Astrocyte (in vitro differentiated cells and primary cell): ENCODE measurements at regions not wholly inside any gene's neighbourhood (a gene's known extent, or its start where the extent isn't known, plus 50 kb on each side); places are given as distances from the start of the nearest gene placed in this dataset.

Source experiments
- DNase-seq: peaks from one replicate; pipeline ENCODE4 v3.0.0-alpha.2; 2010; ENCODE audit warnings: low read depth
- FAIRE-seq: peaks from 2 replicates; lab custom pipeline; 2011; peaks lifted over from hg19 to GRCh38; lab: Jason Lieb, UNC
- H2AFZ ChIP-seq: 2 replicates; pipeline ENCODE4 v1.6.0; 2012; ENCODE audit warnings: low read depth, low read length, inconsistent platforms
- H3K27ac ChIP-seq: 2 replicates; pipeline ENCODE4 v1.5.1; 2011; ENCODE audit warnings: low read depth, low read length, inconsistent platforms
- H3K27me3 ChIP-seq: 2 replicates; pipeline ENCODE4 v1.6.0; 2011; ENCODE audit warnings: low read length, inconsistent platforms; ENCODE audit not compliant: insufficient read depth
- H3K36me3 ChIP-seq: 2 replicates; pipeline ENCODE4 v1.5.1; 2011; ENCODE audit warnings: low read length, inconsistent platforms; ENCODE audit not compliant: insufficient read depth
- H3K4me1 ChIP-seq: 2 replicates; pipeline ENCODE4 v1.5.1; 2011; ENCODE audit warnings: low read length, inconsistent platforms; ENCODE audit not compliant: insufficient read depth
- H3K4me2 ChIP-seq: 2 replicates; pipeline ENCODE4 v1.6.0; 2012; ENCODE audit warnings: low read length, inconsistent platforms
- H3K4me3 ChIP-seq: 2 replicates; pipeline ENCODE4 v1.5.1; 2011; ENCODE audit warnings: low read depth, mild to moderate bottlenecking, low read length, inconsistent platforms; ENCODE audit not compliant: insufficient read depth
- H3K79me2 ChIP-seq: 2 replicates; pipeline ENCODE4 v1.6.0; 2012; ENCODE audit warnings: mild to moderate bottlenecking, low read length, inconsistent platforms; ENCODE audit not compliant: insufficient read depth
- H3K9ac ChIP-seq: 2 replicates; pipeline ENCODE4 v1.6.0; 2012; ENCODE audit warnings: mild to moderate bottlenecking, low read length, inconsistent platforms
- H3K9me3 ChIP-seq: 2 replicates; pipeline ENCODE4 v1.5.1; 2012; ENCODE audit warnings: low read depth, mild to moderate bottlenecking, low read length, inconsistent platforms; ENCODE audit not compliant: insufficient read depth
- H4K20me1 ChIP-seq: 2 replicates; pipeline ENCODE4 v1.6.0; 2012; ENCODE audit warnings: low read length, inconsistent platforms; ENCODE audit not compliant: insufficient read depth
- H3K27ac Mint-ChIP-seq: one replicate; pipeline ENCODE4 v1.8.0; 2021; ENCODE audit warnings: mild to moderate bottlenecking, mixed read lengths; ENCODE audit not compliant: unreplicated experiment
- H3K27me3 Mint-ChIP-seq: one replicate; pipeline ENCODE4 v1.8.0; 2021; ENCODE audit warnings: low read depth, mixed read lengths; ENCODE audit not compliant: unreplicated experiment
- H3K36me3 Mint-ChIP-seq: one replicate; pipeline ENCODE4 v1.8.0; 2021; ENCODE audit warnings: low read depth, mixed read lengths; ENCODE audit not compliant: unreplicated experiment
- H3K4me1 Mint-ChIP-seq: one replicate; pipeline ENCODE4 v1.8.0; 2021; ENCODE audit warnings: low read depth, mixed read lengths; ENCODE audit not compliant: unreplicated experiment
- H3K4me3 Mint-ChIP-seq: one replicate; pipeline ENCODE4 v1.8.0; 2021; ENCODE audit warnings: mild to moderate bottlenecking, moderate library complexity, mixed read lengths; ENCODE audit not compliant: unreplicated experiment
- H3K9me3 Mint-ChIP-seq: one replicate; pipeline ENCODE4 v1.8.0; 2021; ENCODE audit warnings: mild to moderate bottlenecking, mixed read lengths; ENCODE audit not compliant: unreplicated experiment
- CTCF ChIP-seq: IDR thresholded peaks from 2 replicates; pipeline ENCODE4 v1.5.1; 2011; ENCODE audit warnings: low read depth, mild to moderate bottlenecking, inconsistent platforms, low read length, moderate library complexity; ENCODE audit not compliant: insufficient read depth
- EZH2 ChIP-seq: IDR thresholded peaks from 2 replicates; pipeline ENCODE4 v1.6.1; 2012; ENCODE audit warnings: mild to moderate bottlenecking, low read length, inconsistent platforms; ENCODE audit not compliant: insufficient read depth

- no peak for FAIRE-seq
- Mint-ChIP-seq H3K4me1 (peaks cover 17% of the 10 kb centered on the region), H3K27me3 (peaks cover 2% of the 10 kb centered on the region), H3K27ac (no peak overlapping the region), H3K9me3 (peaks cover 6% of the 10 kb centered on the region), H3K4me3 (no peak overlapping the region), H3K36me3 (no peaks in the 10 kb centered on the region)
- TF ChIP-seq EZH2, result no peak
- no peak for TF ChIP-seq CTCF
- no peak for DNase-seq
- H3K27ac ChIP-seq, result no peak overlapping the region
- no peaks in the 10 kb centered on the region for H3K36me3 ChIP-seq
- no peak overlapping the region for H3K4me2 ChIP-seq
- no peaks in the 10 kb centered on the region for H3K27me3 ChIP-seq
- no peak overlapping the region for H3K9ac ChIP-seq
- no peaks in the 10 kb centered on the region for H3K9me3 ChIP-seq
- no peaks in the 10 kb centered on the region for H3K4me1 ChIP-seq
- no peak overlapping the region for H3K4me3 ChIP-seq
- no peaks in the 10 kb centered on the region for H3K79me2 ChIP-seq
- H4K20me1 ChIP-seq, result no peaks in the 10 kb centered on the region
- no peak overlapping the region for H2AFZ ChIP-seq
Measured at GRCh38 chr16:79815049-79815448, 214.5 kb upstream of the MAF start.

GRCh38 chr16:79814124-79814523, 213.6 kb upstream of the MAF start:
- Mint-ChIP-seq H3K36me3 (no peaks in the 10 kb centered on the region), H3K4me3 (no peak overlapping the region), H3K27me3 (no peaks in the 10 kb centered on the region), H3K27ac (no peak overlapping the region), H3K9me3 (peaks cover 6% of the 10 kb centered on the region), H3K4me1 (peaks cover 17% of the 10 kb centered on the region)
- Histone ChIP-seq H3K9me3 (no peaks in the 10 kb centered on the region), H3K9ac (no peak overlapping the region), H3K27ac (no peak overlapping the region), H3K4me3 (no peak overlapping the region), H4K20me1 (no peaks in the 10 kb centered on the region), H3K79me2 (no peaks in the 10 kb centered on the region), H3K36me3 (no peaks in the 10 kb centered on the region), H3K27me3 (no peaks in the 10 kb centered on the region), H3K4me2 (no peak overlapping the region), H3K4me1 (no peaks in the 10 kb centered on the region), H2AFZ (no peak overlapping the region)
- no peak for DNase-seq
- no peak for TF ChIP-seq EZH2
- TF ChIP-seq CTCF, result no peak
- no peak for FAIRE-seq

GRCh38 chr16:79811541-79811940, 211.0 kb upstream of the MAF start:
- Histone ChIP-seq H4K20me1 (no peaks in the 10 kb centered on the region), H3K36me3 (no peaks in the 10 kb centered on the region), H3K4me3 (no peak overlapping the region), H2AFZ (no peak overlapping the region), H3K9ac (no peak overlapping the region), H3K79me2 (no peaks in the 10 kb centered on the region), H3K4me1 (no peaks in the 10 kb centered on the region), H3K27me3 (no peaks in the 10 kb centered on the region), H3K4me2 (no peak overlapping the region), H3K9me3 (peaks cover 6% of the 10 kb centered on the region), H3K27ac (no peak overlapping the region)
- Mint-ChIP-seq H3K4me3 (no peak overlapping the region), H3K9me3 (peaks cover 9% of the 10 kb centered on the region), H3K27me3 (no peaks in the 10 kb centered on the region), H3K4me1 (peaks cover 17% of the 10 kb centered on the region), H3K36me3 (peaks cover 2% of the 10 kb centered on the region), H3K27ac (no peak overlapping the region)
- TF ChIP-seq EZH2 (no peak), CTCF (no peak)
- FAIRE-seq, result no peak
- no peak for DNase-seq
